ENCODE measurements at regions not wholly inside any gene's neighbourhood (a gene's known extent, or its start where the extent isn't known, plus 50 kb on each side); places are given as distances from the start of the nearest gene placed in this dataset.

- H3K9ac ChIP-seq (ENCODE audit: control insufficient read depth, extremely low read depth, insufficient read depth, low read length) = no peak overlapping the region
- DNase-seq (ENCODE audit: low read depth, low spot score) (no peak), FAIRE-seq (no peak)
- H3K4me1 ChIP-seq (ENCODE audit: control insufficient read depth, extremely low read depth, insufficient read depth, low read length) = peaks cover 60% of the 10 kb centered on the region
- H3K36me3 ChIP-seq (ENCODE audit: control insufficient read depth in 2 of 2, extremely low read depth in 1 of 2, insufficient read depth in 2 of 2, low read length in 2 of 2) = peaks cover 1 to 4% of the 10 kb centered on the region in 2 experiments
- H3K9me1 ChIP-seq (ENCODE audit: control insufficient read depth, extremely low read depth, insufficient read depth, low read length) = no peaks in the 10 kb centered on the region
- H2AFZ ChIP-seq (ENCODE audit: control insufficient read depth, low read length) = no peak overlapping the region
- no peak overlapping the region for H3K4me3 ChIP-seq (ENCODE audit: control insufficient read depth in 2 of 3, extremely low read depth in 1 of 3, insufficient read depth in 2 of 3, low read depth in 1 of 3, low read length in 3 of 3)
- TF ChIP-seq CTCF (optimal IDR thresholded peaks at IDR 0.05 in 1 of 3, IDR thresholded peaks at IDR 0.05 in 1 of 3, conservative IDR thresholded peaks at IDR 0.05 in 1 of 3; ENCODE audit: extremely low read depth in 1 of 3, insufficient read depth in 2 of 3, low read length in 3 of 3) (no peak), EZH2 (IDR thresholded peaks at IDR 0.05; ENCODE audit: low read length) (no peak)
- no peaks in the 10 kb centered on the region for H4K20me1 ChIP-seq (ENCODE audit: control insufficient read depth, extremely low read depth, insufficient read depth, low read length)
- no peaks in the 10 kb centered on the region for H3K79me2 ChIP-seq (ENCODE audit: control insufficient read depth, insufficient read depth, low read length)
- no peak overlapping the region for H3K4me2 ChIP-seq (ENCODE audit: control insufficient read depth, extremely low read depth, insufficient read depth, low read depth, low read length)
- no peaks in the 10 kb centered on the region for H3K9me3 ChIP-seq (ENCODE audit: control insufficient read depth, low read depth, low read length)
- no peaks in the 10 kb centered on the region for H3K27me3 ChIP-seq (ENCODE audit: control insufficient read depth, extremely low read depth, insufficient read depth, low read length)
- dilution Hi-C loops (cut with MboI; ENCODE audit: extremely low pct_ligation_motif_present, low sequenced_read_pairs) = no loop called here
- H3K27ac ChIP-seq (ENCODE audit: control insufficient read depth, insufficient read depth, low read length) = peak overlapping the region; percentile 36
Measured at GRCh38 chr7:130850956-130851355, 116.9 kb upstream of the KLF14 start.

- no peak overlapping the region for H2AFZ ChIP-seq (ENCODE audit: control insufficient read depth, low read length)
- H3K36me3 ChIP-seq (ENCODE audit: control insufficient read depth in 2 of 2, extremely low read depth in 1 of 2, insufficient read depth in 2 of 2, low read length in 2 of 2) = peaks cover 4 to 12% of the 10 kb centered on the region in 2 experiments
- no peaks in the 10 kb centered on the region for H4K20me1 ChIP-seq (ENCODE audit: control insufficient read depth, extremely low read depth, insufficient read depth, low read length)
- dilution Hi-C loops (cut with MboI; ENCODE audit: extremely low pct_ligation_motif_present, low sequenced_read_pairs) = no loop called here
- H3K9me3 ChIP-seq (ENCODE audit: control insufficient read depth, low read depth, low read length) = peaks cover 6% of the 10 kb centered on the region
- no peaks in the 10 kb centered on the region for H3K27me3 ChIP-seq (ENCODE audit: control insufficient read depth, extremely low read depth, insufficient read depth, low read length)
- FAIRE-seq = no peak
- no peak for DNase-seq (ENCODE audit: low read depth, low spot score)
- peaks cover 50% of the 10 kb centered on the region for H3K4me1 ChIP-seq (ENCODE audit: control insufficient read depth, extremely low read depth, insufficient read depth, low read length)
- H3K9me1 ChIP-seq (ENCODE audit: control insufficient read depth, extremely low read depth, insufficient read depth, low read length) = no peaks in the 10 kb centered on the region
- no peak overlapping the region for H3K4me2 ChIP-seq (ENCODE audit: control insufficient read depth, extremely low read depth, insufficient read depth, low read depth, low read length)
- H3K9ac ChIP-seq (ENCODE audit: control insufficient read depth, extremely low read depth, insufficient read depth, low read length) = no peak overlapping the region
- no peaks in the 10 kb centered on the region for H3K79me2 ChIP-seq (ENCODE audit: control insufficient read depth, insufficient read depth, low read length)
- peak overlapping the region; percentile 49 for H3K27ac ChIP-seq (ENCODE audit: control insufficient read depth, insufficient read depth, low read length)
- H3K4me3 ChIP-seq (ENCODE audit: control insufficient read depth in 2 of 3, extremely low read depth in 1 of 3, insufficient read depth in 2 of 3, low read depth in 1 of 3, low read length in 3 of 3) = no peak overlapping the region
- no peak for TF ChIP-seq CTCF (optimal IDR thresholded peaks at IDR 0.05 in 1 of 3, IDR thresholded peaks at IDR 0.05 in 1 of 3, conservative IDR thresholded peaks at IDR 0.05 in 1 of 3; ENCODE audit: extremely low read depth in 1 of 3, insufficient read depth in 2 of 3, low read length in 3 of 3)
- no peak for TF ChIP-seq EZH2 (IDR thresholded peaks at IDR 0.05; ENCODE audit: low read length)
Measured at GRCh38 chr7:130852867-130853266, 118.9 kb upstream of the KLF14 start.

All from keratinocyte (primary cell).